H9 (cell line): ENCODE measurements at regions not wholly inside any gene's neighbourhood (a gene's known extent, or its start where the extent isn't known, plus 50 kb on each side); places are given as distances from the start of the nearest gene placed in this dataset.

Experiments used
- DNase-seq: peaks from one replicate; pipeline ENCODE4 v3.0.0-alpha.2; 2017
- H2AFZ ChIP-seq: one replicate; pipeline ENCODE4 v1.6.1; 2013; ENCODE audit warnings: mild to moderate bottlenecking, low read length, control low read depth, moderate library complexity
- H2AK5ac ChIP-seq: 2 replicates; pipeline ENCODE4 v1.6.1; 2013; ENCODE audit warnings: low read length, control low read depth, mixed read lengths; ENCODE audit not compliant: insufficient read length
- H2BK120ac ChIP-seq: one replicate; pipeline ENCODE4 v1.6.1; 2013; ENCODE audit warnings: low read depth, mild to moderate bottlenecking, low read length, control low read depth, inconsistent platforms; ENCODE audit not compliant: poor library complexity, severe bottlenecking
- H2BK12ac ChIP-seq: 2 replicates; pipeline ENCODE4 v1.6.1; 2013; ENCODE audit warnings: low read length, control low read depth, mixed read lengths, low read depth; ENCODE audit not compliant: insufficient read length
- H2BK15ac ChIP-seq: 2 replicates; pipeline ENCODE4 v1.6.1; 2013; ENCODE audit warnings: low read depth, low read length, control low read depth
- H2BK20ac ChIP-seq: one replicate; pipeline ENCODE4 v1.6.1; 2013; ENCODE audit warnings: low read depth, mild to moderate bottlenecking, low read length, control low read depth, inconsistent platforms; ENCODE audit not compliant: poor library complexity, severe bottlenecking
- H2BK5ac ChIP-seq: 2 replicates; pipeline ENCODE4 v1.6.1; 2013; ENCODE audit warnings: low read length, control low read depth, mixed read lengths; ENCODE audit not compliant: insufficient read length
- H3K14ac ChIP-seq: 2 replicates; pipeline ENCODE4 v1.6.1; 2013; ENCODE audit warnings: low read length, control low read depth; ENCODE audit not compliant: insufficient read depth
- H3K18ac ChIP-seq: 2 replicates; pipeline ENCODE4 v1.6.1; 2013; ENCODE audit warnings: low read depth, mild to moderate bottlenecking, mixed read lengths, low read length, control low read depth; ENCODE audit not compliant: insufficient read length
- H3K23ac ChIP-seq: 2 replicates; pipeline ENCODE4 v1.6.1; 2013; ENCODE audit warnings: low read length, control low read depth, mixed read lengths, low read depth; ENCODE audit not compliant: insufficient read length
- H3K23me2 ChIP-seq: 2 replicates; pipeline ENCODE4 v1.6.1; 2013; ENCODE audit warnings: low read depth, mild to moderate bottlenecking, mixed read lengths, low read length, control low read depth; ENCODE audit not compliant: insufficient read length, poor library complexity, severe bottlenecking
- H3K27ac ChIP-seq: 2 replicates; pipeline ENCODE4 v1.5.1; 2013; ENCODE audit warnings: low read length, control low read depth, mixed read lengths, low read depth; ENCODE audit not compliant: insufficient read length
- H3K27me3 ChIP-seq: 2 replicates; pipeline ENCODE4 v1.6.1; 2013; ENCODE audit warnings: low read length, control low read depth, inconsistent platforms; ENCODE audit not compliant: insufficient read depth
- H3K4ac ChIP-seq: 2 replicates; pipeline ENCODE4 v1.6.1; 2013; ENCODE audit warnings: low read depth, mild to moderate bottlenecking, control low read depth, inconsistent platforms, low read length, moderate library complexity
- H3K4me1 ChIP-seq: 2 replicates; pipeline ENCODE4 v1.6.1; 2013; ENCODE audit warnings: low read length, control low read depth, inconsistent platforms; ENCODE audit not compliant: insufficient read depth
- H3K4me2 ChIP-seq: 2 replicates; pipeline ENCODE4 v1.6.1; 2013; ENCODE audit warnings: low read length, control low read depth, mixed read lengths; ENCODE audit not compliant: insufficient read length, insufficient read depth
- H3K56ac ChIP-seq: 2 replicates; pipeline ENCODE4 v1.6.1; 2013; ENCODE audit warnings: low read depth, mild to moderate bottlenecking, mixed read lengths, low read length, control low read depth; ENCODE audit not compliant: insufficient read length
- H3K79me1 ChIP-seq: 2 replicates; pipeline ENCODE4 v1.6.1; 2013; ENCODE audit warnings: low read depth, mild to moderate bottlenecking, moderate library complexity, low read length, control low read depth, inconsistent platforms; ENCODE audit not compliant: insufficient read depth, poor library complexity, severe bottlenecking
- H3K79me2 ChIP-seq: 2 replicates; pipeline ENCODE4 v1.6.1; 2013; ENCODE audit warnings: low read length, control low read depth, inconsistent platforms; ENCODE audit not compliant: insufficient read depth
- H3K9ac ChIP-seq: 2 replicates; pipeline ENCODE4 v1.6.1; 2013; ENCODE audit warnings: low read length, control low read depth, mixed read lengths; ENCODE audit not compliant: insufficient read length; ENCODE audit errors: extremely low read depth
- H3K9me3 ChIP-seq: one replicate; pipeline ENCODE4 v1.6.1; 2013; ENCODE audit warnings: low read depth, low read length, inconsistent platforms; ENCODE audit not compliant: control insufficient read depth
- H3T11ph ChIP-seq: one replicate; pipeline ENCODE4 v1.6.1; 2013; ENCODE audit warnings: mild to moderate bottlenecking, low read length, control low read depth, inconsistent platforms
- H4K20me1 ChIP-seq: one replicate; pipeline ENCODE4 v1.6.1; 2013; ENCODE audit not compliant: control insufficient read depth, insufficient read length, insufficient read depth
- H4K5ac ChIP-seq: 2 replicates; pipeline ENCODE4 v1.6.1; 2013; ENCODE audit warnings: low read depth, mild to moderate bottlenecking, mixed read lengths, low read length, control low read depth; ENCODE audit not compliant: insufficient read length
- H4K8ac ChIP-seq: replicated peaks from 2 replicates; pipeline ENCODE4 v1.6.1; 2013; ENCODE audit warnings: low read length, control low read depth, mixed read lengths, low read depth; ENCODE audit not compliant: insufficient read length
- H4K91ac ChIP-seq: 2 replicates; pipeline ENCODE4 v1.6.1; 2013; ENCODE audit warnings: low read depth, mild to moderate bottlenecking, moderate library complexity, mixed read lengths, low read length, control low read depth; ENCODE audit not compliant: insufficient read length
- H3K27ac Mint-ChIP-seq, 3 experiments: 2 replicates in 2 of 3; 3 replicates in 1 of 3; pipeline ENCODE4 v1.8.0; 2020 to 2021; ENCODE audit warnings: mixed read lengths in 3 of 3, mild to moderate bottlenecking in 1 of 3, moderate library complexity in 1 of 3
- H3K27me3 Mint-ChIP-seq: 2 replicates; pipeline ENCODE4 v1.8.0; 2021; ENCODE audit warnings: low read depth, mild to moderate bottlenecking, moderate library complexity, mixed read lengths
- H3K36me3 Mint-ChIP-seq, 3 experiments: 2 replicates in 2 of 3; 3 replicates in 1 of 3; pipeline ENCODE4 v1.8.0; 2020 to 2021; ENCODE audit warnings: low read depth in 3 of 3, mixed read lengths in 3 of 3; ENCODE audit not compliant: insufficient read depth in 1 of 3
- H3K4me1 Mint-ChIP-seq, 2 experiments: 2 replicates each; pipeline ENCODE4 v1.8.0; 2020; ENCODE audit warnings: mixed read lengths in 2 of 2
- H3K4me3 Mint-ChIP-seq, 2 experiments: 2 replicates in 1 of 2; 3 replicates in 1 of 2; pipeline ENCODE4 v1.8.0; 2020 to 2021; ENCODE audit warnings: mild to moderate bottlenecking in 2 of 2, mixed read lengths in 2 of 2, moderate library complexity in 1 of 2
- H3K9me3 Mint-ChIP-seq, 2 experiments: 2 replicates in 1 of 2; 3 replicates in 1 of 2; pipeline ENCODE4 v1.8.0; 2020; ENCODE audit warnings: mild to moderate bottlenecking in 2 of 2, mixed read lengths in 2 of 2, moderate library complexity in 1 of 2
- CTCF ChIP-seq: fragments of 200-600 bp; sonication (generic); conservative IDR thresholded peaks from 3 replicates; pipeline ENCODE4 v1.8.0; 2021; ENCODE audit warnings: antibody characterized with exemption, mild to moderate bottlenecking
- WGBS: extraction: QIAGEN DNeasy Blood & Tissue Kit; methylation state at CpG from one replicate; pipeline ENCODE4 v1.1.7; 2013; ENCODE audit warnings: missing lambda C conversion rate, low lambda C conversion rate, mixed read lengths; ENCODE audit not compliant: insufficient read length; ENCODE audit errors: extremely low coverage; 5-methylcytosine and 5-hydroxymethylcytosine counted together

- H4K8ac ChIP-seq: no peak overlapping the region
- no peak overlapping the region for H2AFZ ChIP-seq
- DNase-seq: no peak
- no peak overlapping the region for H3K4me2 ChIP-seq
- no peaks in the 10 kb centered on the region for H3K79me1 ChIP-seq
- H3K14ac ChIP-seq: no peak overlapping the region
- Mint-ChIP-seq H3K9me3 (peaks cover 3 to 7% of the 10 kb centered on the region in 2 experiments; a peak in 2 of 5 replicates), H3K4me3 (no peak overlapping the region), H3K27ac (no peak overlapping the region), H3K36me3 (peaks cover 0 to 4% (median 0%) of the 10 kb centered on the region in 3 experiments; a peak in 1 of 7 replicates), H3K27me3 (no peaks in the 10 kb centered on the region; the same call in 1 of the 2 replicates), H3K4me1 (peaks cover 20 to 24% of the 10 kb centered on the region in 2 experiments)
- peaks cover 3% of the 10 kb centered on the region; the same call in 1 of the 2 replicates for H3K4me1 ChIP-seq
- H3K56ac ChIP-seq: no peak overlapping the region
- H4K91ac ChIP-seq: no peak overlapping the region
- H2BK5ac ChIP-seq: no peak overlapping the region
- H3K23ac ChIP-seq: no peak overlapping the region
- H2BK120ac ChIP-seq: no peak overlapping the region
- no peaks in the 10 kb centered on the region for H3K9me3 ChIP-seq
- H2BK20ac ChIP-seq: no peak overlapping the region
- no peak overlapping the region for H3K18ac ChIP-seq
- no peak for TF ChIP-seq CTCF
- no peak overlapping the region for H2BK15ac ChIP-seq
- H4K5ac ChIP-seq: no peak overlapping the region
- H3K27me3 ChIP-seq: no peaks in the 10 kb centered on the region
- H2BK12ac ChIP-seq: no peak overlapping the region
- no peak overlapping the region for H3K4ac ChIP-seq
- no peak overlapping the region for H3K9ac ChIP-seq
- no CpG with 5 or more reads among the region's 1 CpG for WGBS
- H3K23me2 ChIP-seq: no peaks in the 10 kb centered on the region
- no peak overlapping the region for H3K27ac ChIP-seq
- H2AK5ac ChIP-seq: no peak overlapping the region
- no peaks in the 10 kb centered on the region for H3K79me2 ChIP-seq
- no peaks in the 10 kb centered on the region for H4K20me1 ChIP-seq
- no peak overlapping the region for H3T11ph ChIP-seq
These were observed 209.6 kb downstream of the NUAK1 start for GRCh38 chr12:105929192-105929591.
